BLaER1 (cell line): ENCODE measurements at regions not wholly inside any gene's neighbourhood (a gene's known extent, or its start where the extent isn't known, plus 50 kb on each side); places are given as distances from the start of the nearest gene placed in this dataset.

ENCODE experiments used
- H3K27ac ChIP-seq: shearing (Covaris generic); formaldehyde crosslinking; 2 replicates; pipeline ENCODE4 v1.8.1; 2022
- H3K27me3 ChIP-seq: shearing (Covaris generic); formaldehyde crosslinking; 2 replicates; pipeline ENCODE4 v1.8.1; 2022
- H3K36me3 ChIP-seq: shearing (Covaris generic); formaldehyde crosslinking; 2 replicates; pipeline ENCODE4 v1.8.1; 2022
- H3K4me1 ChIP-seq: shearing (Covaris generic); formaldehyde crosslinking; 2 replicates; pipeline ENCODE4 v1.8.1; 2022
- H3K4me2 ChIP-seq: shearing (Covaris generic); formaldehyde crosslinking; 2 replicates; pipeline ENCODE4 v1.8.1; 2022
- H3K4me3 ChIP-seq: shearing (Covaris generic); formaldehyde crosslinking; 2 replicates; pipeline ENCODE4 v1.8.1; 2022
- H3K9ac ChIP-seq: shearing (Covaris generic); formaldehyde crosslinking; 2 replicates; pipeline ENCODE4 v1.8.1; 2022
- H3K9me3 ChIP-seq: shearing (Covaris generic); formaldehyde crosslinking; 2 replicates; pipeline ENCODE4 v1.8.1; 2022
- H4K20me1 ChIP-seq: shearing (Covaris generic); formaldehyde crosslinking; 2 replicates; pipeline ENCODE4 v1.8.1; 2022
- Cebpa-rat ChIP-seq: shearing (Covaris generic); IDR thresholded peaks from 2 replicates; pipeline ENCODE4 v1.8.1; 2022

DNA sequence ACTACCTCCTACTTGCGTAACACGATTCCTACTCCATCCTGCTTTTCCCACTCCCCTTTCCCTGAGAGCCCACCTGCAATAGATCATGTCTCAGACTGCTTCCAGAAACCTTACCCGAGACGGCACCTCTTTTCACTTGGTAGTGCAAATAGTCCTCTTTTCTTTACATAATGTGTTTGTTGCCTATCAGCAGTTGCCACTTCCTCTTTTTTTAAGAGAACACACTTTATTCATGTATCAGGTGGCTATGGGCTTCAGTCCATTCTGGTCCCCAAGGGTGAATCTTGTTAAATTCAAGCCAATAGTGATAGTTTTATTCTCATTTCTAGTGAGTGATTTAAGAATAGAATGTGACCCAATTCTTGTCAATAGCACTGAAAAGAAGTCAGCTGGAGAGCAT, 57.7 kb upstream of the FERMT1 start:
- H4K20me1 ChIP-seq = no peaks in the 10 kb centered on the region
- H3K4me3 ChIP-seq = no peak overlapping the region
- peaks cover 6% of the 10 kb centered on the region; the same call in 1 of the 2 replicates for H3K4me1 ChIP-seq
- H3K9ac ChIP-seq = no peak overlapping the region
- no peak overlapping the region for H3K27ac ChIP-seq
- 0 out of 2 replicates have a peak, but pooled peaks cover 4% of the 10 kb centered on the region for H3K9me3 ChIP-seq
- TF ChIP-seq Cebpa-rat = no peak
- H3K36me3 ChIP-seq = no peaks in the 10 kb centered on the region
- H3K27me3 ChIP-seq = no peaks in the 10 kb centered on the region
- no peak overlapping the region for H3K4me2 ChIP-seq

DNA sequence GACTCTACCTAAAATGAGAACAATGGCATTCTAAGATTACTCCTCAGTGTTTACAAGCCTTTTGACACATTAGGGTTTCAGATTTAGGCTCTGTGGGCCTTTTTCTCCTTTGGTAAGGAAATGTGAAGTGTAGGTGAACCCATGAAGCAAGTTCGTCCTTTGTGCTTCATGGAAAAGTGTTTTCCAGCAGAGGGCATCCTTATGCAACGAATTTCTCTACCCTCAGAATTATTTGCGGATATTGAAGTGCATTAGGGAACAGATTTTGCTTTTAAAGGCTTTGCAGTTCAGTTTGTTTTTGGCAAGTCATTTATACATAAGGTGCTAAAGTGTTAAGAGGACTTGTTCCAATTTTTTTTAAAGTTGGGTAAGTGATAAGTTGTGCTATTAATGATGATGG, 55.7 kb upstream of the FERMT1 start:
- Histone ChIP-seq H3K36me3 (no peaks in the 10 kb centered on the region), H4K20me1 (no peaks in the 10 kb centered on the region), H3K4me1 (peaks cover 6% of the 10 kb centered on the region; the same call in 1 of the 2 replicates), H3K27me3 (no peaks in the 10 kb centered on the region), H3K4me2 (no peak overlapping the region), H3K9ac (no peak overlapping the region), H3K27ac (no peak overlapping the region), H3K4me3 (no peak overlapping the region), H3K9me3 (0 out of 2 replicates have a peak, but pooled peaks cover 4% of the 10 kb centered on the region)
- no peak for TF ChIP-seq Cebpa-rat

- 0 out of 2 replicates have a peak, but pooled peaks cover 4% of the 10 kb centered on the region for H3K9me3 ChIP-seq
- no peaks in the 10 kb centered on the region for H3K4me1 ChIP-seq
- no peak overlapping the region for H3K4me2 ChIP-seq
These were observed 50.7 kb upstream of the FERMT1 start for GRCh38 chr20:6173481-6173880.

More at GRCh38 chr20:6173481-6173880, 50.7 kb upstream of the FERMT1 start:
- H3K9ac ChIP-seq = no peak overlapping the region
- TF ChIP-seq Cebpa-rat = no peak
- H3K27me3 ChIP-seq = no peaks in the 10 kb centered on the region
- H3K36me3 ChIP-seq = no peaks in the 10 kb centered on the region
- no peaks in the 10 kb centered on the region for H4K20me1 ChIP-seq
- H3K4me3 ChIP-seq = no peak overlapping the region
- no peak overlapping the region for H3K27ac ChIP-seq
